Left renal cortex interstitium (tissue), 4 donors: ENCODE measurements at regions not wholly inside any gene's neighbourhood (a gene's known extent, or its start where the extent isn't known, plus 50 kb on each side); places are given as distances from the start of the nearest gene placed in this dataset.

Source experiments
- DNase-seq, 4 donors: peaks; one replicate each; pipeline ENCODE4 v3.0.0-alpha.2; 2013; ENCODE audit warnings: low read depth in 4 of 4, low spot score in 2 of 4, missing footprints in 1 of 4

DNA sequence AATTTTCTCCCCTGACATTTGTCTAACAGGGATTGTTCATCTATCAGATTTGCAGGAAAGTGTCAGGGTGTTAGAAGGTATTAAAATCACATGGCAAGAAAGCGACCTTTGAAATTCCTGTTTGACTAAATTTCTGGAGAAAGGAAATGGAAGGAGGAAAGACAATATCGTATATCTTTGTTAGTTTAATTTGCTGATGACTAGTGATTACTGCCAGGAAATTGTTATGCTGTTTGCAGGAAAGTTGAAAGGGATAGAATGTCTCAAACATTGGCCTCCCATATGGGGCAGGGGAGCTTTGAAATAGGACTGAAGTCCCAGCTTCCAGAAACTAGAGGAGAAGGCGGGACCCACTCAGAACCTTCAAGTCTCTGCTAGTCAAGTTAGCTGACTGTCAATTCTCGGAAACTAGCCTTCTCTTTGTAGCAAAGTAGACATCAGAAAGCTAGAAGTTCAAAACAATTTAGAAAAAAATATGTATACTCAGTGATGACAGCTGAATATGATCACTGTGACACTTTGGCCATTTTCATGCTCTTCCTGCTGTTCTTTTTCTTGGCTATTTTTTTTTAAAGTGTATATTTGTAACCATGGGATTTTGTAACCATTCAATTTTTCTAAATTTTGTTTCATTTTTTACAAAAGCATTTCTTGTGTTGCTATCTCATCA, 53.4 kb upstream of the RALGAPA2 start:
- DNase-seq, result no peak

- no peak for DNase-seq
Measured at GRCh38 chr20:20763650-20764049, 51.2 kb upstream of the RALGAPA2 start.
